Osteoblast (primary cell): ENCODE measurements at regions not wholly inside any gene's neighbourhood (a gene's known extent, or its start where the extent isn't known, plus 50 kb on each side); places are given as distances from the start of the nearest gene placed in this dataset. TPM values are rescaled to one million over a fixed set of nuclear protein-coding genes. Genes with fewer than 3 reads are reported as not detected.

Experiments used
- DNase-seq: peaks from one replicate; pipeline ENCODE4 v3.0.0; 2011; ENCODE audit warnings: low spot score, mixed read lengths; ENCODE audit not compliant: insufficient read length; ENCODE audit errors: missing footprints
- H2AFZ ChIP-seq: 2 replicates; pipeline ENCODE4 v1.6.0; 2011; ENCODE audit warnings: mild to moderate bottlenecking, low read length
- H3K27ac ChIP-seq: 2 replicates; pipeline ENCODE4 v1.5.1; 2011; ENCODE audit warnings: mild to moderate bottlenecking, low read depth, low read length, moderate library complexity
- H3K27me3 ChIP-seq: 2 replicates; pipeline ENCODE4 v1.6.0; 2012; ENCODE audit warnings: mild to moderate bottlenecking, control low read depth, inconsistent platforms, low read length, moderate library complexity; ENCODE audit not compliant: insufficient read depth
- H3K36me3 ChIP-seq: 2 replicates; pipeline ENCODE4 v1.5.1; 2011; ENCODE audit warnings: mild to moderate bottlenecking, low read length, control low read depth, moderate library complexity; ENCODE audit not compliant: insufficient read depth
- H3K4me1 ChIP-seq: 2 replicates; pipeline ENCODE4 v1.5.1; 2011; ENCODE audit warnings: mild to moderate bottlenecking, low read length, control low read depth, moderate library complexity; ENCODE audit not compliant: insufficient read depth
- H3K4me2 ChIP-seq: 2 replicates; pipeline ENCODE4 v1.6.0; 2011; ENCODE audit warnings: mild to moderate bottlenecking, low read length; ENCODE audit not compliant: insufficient read depth
- H3K4me3 ChIP-seq: fragments of 200-600 bp; sonication (generic); 3 replicates; pipeline ENCODE4 v1.5.1; 2012; ENCODE audit warnings: mild to moderate bottlenecking, low read length, inconsistent platforms; ENCODE audit not compliant: insufficient read depth
- H3K79me2 ChIP-seq: 2 replicates; pipeline ENCODE4 v1.6.0; 2012; ENCODE audit warnings: mild to moderate bottlenecking, low read length, control low read depth, inconsistent platforms; ENCODE audit not compliant: insufficient read depth
- H3K9me3 ChIP-seq: 2 replicates; pipeline ENCODE4 v1.5.1; 2011; ENCODE audit warnings: low read depth, low read length, control low read depth
- H4K20me1 ChIP-seq: 2 replicates; pipeline ENCODE4 v1.6.0; 2012; ENCODE audit warnings: mild to moderate bottlenecking, low read length, control low read depth; ENCODE audit not compliant: insufficient read depth
- small RNA-seq: library from RNA; depleted of rRNA; stranded (forward); fragments of <200 nt; gene quantifications from one replicate; pipeline ENCODE3, GENCODE V24; 2012
- TF ChIP-seq, protein P1 (sequence below): IDR thresholded peaks from 2 replicates; pipeline ENCODE4 v1.5.1; 2011; ENCODE audit warnings: mild to moderate bottlenecking, low read depth, low read length, moderate library complexity; ENCODE audit errors: extremely low read depth

DNA sequence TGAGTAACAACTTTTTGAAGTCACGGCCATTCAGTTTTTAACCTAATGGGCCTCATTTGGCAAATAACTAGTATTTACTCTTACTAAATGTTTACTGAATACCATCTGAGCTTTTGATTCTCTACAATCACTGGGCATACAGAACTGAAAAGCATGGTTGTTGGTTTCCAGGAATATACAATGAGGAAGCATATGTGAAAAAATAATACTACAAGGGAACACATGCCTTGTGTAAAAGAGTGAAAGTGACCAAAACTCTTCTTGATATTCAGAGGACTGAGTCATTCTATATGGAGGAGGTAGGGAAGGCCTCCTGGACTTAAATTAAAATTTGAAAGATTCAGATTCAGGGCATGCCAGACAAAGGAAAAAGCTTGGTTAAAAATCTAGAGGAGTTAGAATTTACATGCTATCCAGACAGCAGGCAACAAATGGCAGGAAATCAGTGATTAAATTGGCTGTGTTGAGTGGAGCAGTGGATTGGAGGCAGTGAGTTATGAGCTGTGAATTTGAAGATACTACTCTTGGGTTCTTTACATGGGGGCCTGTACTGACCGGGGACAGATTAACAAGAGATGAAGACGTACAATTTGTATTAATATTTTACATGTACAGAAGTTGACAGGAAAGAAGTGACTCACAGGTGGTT, 53.6 kb upstream of the NRXN1 start:
- TF ChIP-seq, protein P1, sequence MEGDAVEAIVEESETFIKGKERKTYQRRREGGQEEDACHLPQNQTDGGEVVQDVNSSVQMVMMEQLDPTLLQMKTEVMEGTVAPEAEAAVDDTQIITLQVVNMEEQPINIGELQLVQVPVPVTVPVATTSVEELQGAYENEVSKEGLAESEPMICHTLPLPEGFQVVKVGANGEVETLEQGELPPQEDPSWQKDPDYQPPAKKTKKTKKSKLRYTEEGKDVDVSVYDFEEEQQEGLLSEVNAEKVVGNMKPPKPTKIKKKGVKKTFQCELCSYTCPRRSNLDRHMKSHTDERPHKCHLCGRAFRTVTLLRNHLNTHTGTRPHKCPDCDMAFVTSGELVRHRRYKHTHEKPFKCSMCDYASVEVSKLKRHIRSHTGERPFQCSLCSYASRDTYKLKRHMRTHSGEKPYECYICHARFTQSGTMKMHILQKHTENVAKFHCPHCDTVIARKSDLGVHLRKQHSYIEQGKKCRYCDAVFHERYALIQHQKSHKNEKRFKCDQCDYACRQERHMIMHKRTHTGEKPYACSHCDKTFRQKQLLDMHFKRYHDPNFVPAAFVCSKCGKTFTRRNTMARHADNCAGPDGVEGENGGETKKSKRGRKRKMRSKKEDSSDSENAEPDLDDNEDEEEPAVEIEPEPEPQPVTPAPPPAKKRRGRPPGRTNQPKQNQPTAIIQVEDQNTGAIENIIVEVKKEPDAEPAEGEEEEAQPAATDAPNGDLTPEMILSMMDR: no peak
- Histone ChIP-seq H3K36me3 (no peaks in the 10 kb centered on the region), H3K79me2 (no peaks in the 10 kb centered on the region), H3K27ac (no peak overlapping the region), H3K4me2 (no peak overlapping the region), H4K20me1 (no peaks in the 10 kb centered on the region), H3K4me1 (no peaks in the 10 kb centered on the region), H2AFZ (no peak overlapping the region), H3K4me3 (no peak overlapping the region), H3K9me3 (no peaks in the 10 kb centered on the region), H3K27me3 (no peaks in the 10 kb centered on the region)
- DNase-seq: peak; percentile 23

DNA sequence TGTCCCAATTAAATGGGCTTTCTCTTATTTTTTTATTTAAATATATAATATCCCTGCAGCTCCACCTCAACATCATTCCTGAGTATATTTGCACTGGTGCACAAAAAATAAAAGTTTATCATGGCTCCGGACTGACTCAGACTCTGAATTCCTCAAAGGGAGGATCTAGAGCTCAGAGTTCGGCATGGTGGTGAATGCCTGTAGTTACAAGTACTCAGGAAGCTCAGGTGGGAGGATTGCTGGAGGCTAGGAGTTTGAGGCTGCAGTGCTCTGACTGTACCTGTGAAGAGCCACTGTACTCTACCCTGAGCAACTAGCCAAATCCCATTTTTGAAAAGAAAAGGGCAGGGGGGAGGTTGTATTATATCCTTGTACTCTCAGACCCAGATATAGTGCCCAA, 52.8 kb upstream of the NRXN1 start:
- Histone ChIP-seq H3K4me3 (no peak overlapping the region), H2AFZ (no peak overlapping the region), H4K20me1 (no peaks in the 10 kb centered on the region), H3K4me2 (no peak overlapping the region), H3K36me3 (no peaks in the 10 kb centered on the region), H3K27ac (no peak overlapping the region), H3K27me3 (no peaks in the 10 kb centered on the region), H3K9me3 (no peaks in the 10 kb centered on the region), H3K79me2 (no peaks in the 10 kb centered on the region), H3K4me1 (no peaks in the 10 kb centered on the region)
- no peak for DNase-seq
- TF ChIP-seq, protein P1: no peak

Small RNAs in the stretch of these regions (small RNA-seq; reads per million reads assigned to genes)
- not detected for gene AC010967.3
- not detected for gene AC069157.1
- gene AC097463.2: not detected
- not detected for gene CRYGGP
- not detected for gene MIR4431
- gene RF00019: not detected
- not detected for gene RF00424
- not detected for gene RNU6-997P
